Fibroblast of mammary gland (primary cell): ENCODE measurements at regions not wholly inside any gene's neighbourhood (a gene's known extent, or its start where the extent isn't known, plus 50 kb on each side); places are given as distances from the start of the nearest gene placed in this dataset.

ENCODE experiments used
- DNase-seq: peaks from one replicate; pipeline ENCODE4 v3.0.0-alpha.2; 2010; ENCODE audit warnings: low read depth
- H3K4me3 ChIP-seq: 2 replicates; pipeline ENCODE4 v1.5.1; 2011; ENCODE audit warnings: low read depth, mild to moderate bottlenecking, low read length, moderate library complexity; ENCODE audit not compliant: control insufficient read depth
- TF ChIP-seq, protein P1 (sequence below): conservative IDR thresholded peaks from 2 replicates; pipeline ENCODE4 v1.5.1; 2011; ENCODE audit warnings: low read depth, low read length, inconsistent platforms; ENCODE audit not compliant: control insufficient read depth, insufficient read depth

DNA sequence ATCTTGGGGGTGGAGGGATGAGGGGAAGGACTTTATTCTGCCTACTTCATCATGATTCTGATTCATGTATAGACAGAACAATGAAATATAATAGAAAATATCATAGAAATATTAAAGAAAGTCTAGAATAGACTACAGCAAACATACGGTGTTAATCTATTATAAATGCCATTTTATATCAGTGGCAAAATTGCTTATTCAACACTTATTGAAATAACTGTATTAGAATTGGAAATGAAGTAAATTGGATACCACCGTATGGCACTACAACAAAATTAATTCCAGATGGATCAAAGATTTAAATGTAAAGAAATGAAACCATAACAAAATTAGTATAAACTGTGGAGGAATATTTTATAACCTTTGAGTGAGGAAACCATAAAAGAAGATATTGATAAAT, 213.3 kb upstream of the CTAGE1 start:
- no peak for DNase-seq
- H3K4me3 ChIP-seq, result no peak overlapping the region
- TF ChIP-seq, protein P1, sequence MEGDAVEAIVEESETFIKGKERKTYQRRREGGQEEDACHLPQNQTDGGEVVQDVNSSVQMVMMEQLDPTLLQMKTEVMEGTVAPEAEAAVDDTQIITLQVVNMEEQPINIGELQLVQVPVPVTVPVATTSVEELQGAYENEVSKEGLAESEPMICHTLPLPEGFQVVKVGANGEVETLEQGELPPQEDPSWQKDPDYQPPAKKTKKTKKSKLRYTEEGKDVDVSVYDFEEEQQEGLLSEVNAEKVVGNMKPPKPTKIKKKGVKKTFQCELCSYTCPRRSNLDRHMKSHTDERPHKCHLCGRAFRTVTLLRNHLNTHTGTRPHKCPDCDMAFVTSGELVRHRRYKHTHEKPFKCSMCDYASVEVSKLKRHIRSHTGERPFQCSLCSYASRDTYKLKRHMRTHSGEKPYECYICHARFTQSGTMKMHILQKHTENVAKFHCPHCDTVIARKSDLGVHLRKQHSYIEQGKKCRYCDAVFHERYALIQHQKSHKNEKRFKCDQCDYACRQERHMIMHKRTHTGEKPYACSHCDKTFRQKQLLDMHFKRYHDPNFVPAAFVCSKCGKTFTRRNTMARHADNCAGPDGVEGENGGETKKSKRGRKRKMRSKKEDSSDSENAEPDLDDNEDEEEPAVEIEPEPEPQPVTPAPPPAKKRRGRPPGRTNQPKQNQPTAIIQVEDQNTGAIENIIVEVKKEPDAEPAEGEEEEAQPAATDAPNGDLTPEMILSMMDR, result no peak

DNA sequence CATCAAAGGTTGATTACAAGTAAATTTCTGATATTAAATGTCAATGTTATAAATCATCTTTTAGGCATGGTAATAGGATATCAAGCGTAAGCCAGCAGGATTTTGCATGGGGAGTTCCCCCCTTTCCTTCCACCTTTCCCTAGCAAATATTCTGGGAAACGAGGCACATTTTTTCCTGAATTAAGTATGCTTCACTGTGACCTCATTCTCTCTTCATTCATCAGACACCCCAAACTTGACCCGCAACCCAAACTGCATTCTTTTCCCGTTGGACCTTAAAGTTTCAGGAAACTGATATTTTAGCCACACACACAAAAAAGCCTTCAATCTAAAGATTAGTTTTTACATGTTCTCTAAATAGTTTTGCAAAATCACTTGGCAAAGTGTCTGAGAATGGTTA, 214.5 kb upstream of the CTAGE1 start:
- TF ChIP-seq, protein P1, result no peak
- DNase-seq, result no peak
- no peak overlapping the region for H3K4me3 ChIP-seq

DNA sequence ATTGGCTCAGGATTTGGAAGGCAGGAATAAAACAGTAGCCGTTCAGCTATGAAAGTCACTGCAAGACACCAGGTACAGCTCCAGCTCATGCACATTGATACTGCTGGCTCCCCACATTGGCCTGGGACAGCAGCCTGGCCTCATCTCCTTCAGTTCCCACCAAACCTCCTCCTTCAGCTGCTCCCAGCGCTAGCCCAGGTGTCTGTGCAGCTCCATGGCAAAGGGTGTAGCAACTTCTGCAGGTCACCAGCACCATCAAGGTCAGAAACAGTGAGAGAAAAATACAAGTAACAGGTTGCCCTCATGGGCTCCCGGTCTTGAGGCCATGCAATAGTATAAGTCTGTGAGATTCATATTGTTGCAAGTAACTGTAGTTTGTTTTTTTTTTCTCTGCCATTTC, 216.7 kb upstream of the CTAGE1 start:
- H3K4me3 ChIP-seq, result no peak overlapping the region
- DNase-seq, result no peak
- TF ChIP-seq, protein P1, result no peak

DNA sequence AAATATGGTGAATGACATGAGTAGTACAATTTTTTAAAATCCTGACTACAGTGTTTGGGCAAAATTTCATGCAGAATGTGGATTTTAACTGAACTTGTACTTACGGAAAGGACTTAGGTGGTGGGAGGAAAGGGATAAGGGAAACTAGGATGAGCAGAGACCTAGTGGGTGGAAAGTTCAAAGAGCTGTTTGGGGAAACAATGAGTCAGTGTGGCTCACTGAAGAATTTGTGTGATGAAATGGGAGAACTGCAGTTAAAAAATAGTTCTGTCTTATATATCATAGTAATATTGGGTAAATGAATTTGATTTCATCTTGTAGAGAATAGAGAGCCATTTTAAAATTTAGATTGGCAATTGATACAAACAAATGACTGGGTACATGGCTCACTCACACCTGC, 220.1 kb upstream of the CTAGE1 start:
- H3K4me3 ChIP-seq, result no peak overlapping the region
- peak; percentile 93 for DNase-seq
- TF ChIP-seq, protein P1, result no peak

DNA sequence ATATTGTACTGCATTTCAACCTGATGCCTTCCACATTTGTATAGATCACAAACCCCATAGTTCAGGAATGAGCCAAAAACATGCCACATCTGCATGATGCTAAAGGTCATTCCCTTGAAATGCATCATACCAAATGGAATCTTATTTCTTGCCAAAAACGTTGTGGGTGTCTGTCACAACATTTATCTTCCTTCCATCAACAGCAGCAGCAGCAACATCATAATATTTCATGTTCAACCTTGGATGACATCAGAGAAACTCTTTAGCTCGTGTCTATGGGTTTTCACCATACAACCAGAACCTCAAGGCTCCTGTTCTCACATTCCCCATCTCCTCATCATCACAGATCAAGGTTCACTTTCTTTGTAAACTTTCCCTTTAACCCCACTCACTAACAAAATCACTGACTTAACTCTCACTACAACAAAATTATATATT, 221.3 kb upstream of the CTAGE1 start:
- no peak overlapping the region for H3K4me3 ChIP-seq
- TF ChIP-seq, protein P1, result no peak
- DNase-seq, result peak; percentile 96

DNA sequence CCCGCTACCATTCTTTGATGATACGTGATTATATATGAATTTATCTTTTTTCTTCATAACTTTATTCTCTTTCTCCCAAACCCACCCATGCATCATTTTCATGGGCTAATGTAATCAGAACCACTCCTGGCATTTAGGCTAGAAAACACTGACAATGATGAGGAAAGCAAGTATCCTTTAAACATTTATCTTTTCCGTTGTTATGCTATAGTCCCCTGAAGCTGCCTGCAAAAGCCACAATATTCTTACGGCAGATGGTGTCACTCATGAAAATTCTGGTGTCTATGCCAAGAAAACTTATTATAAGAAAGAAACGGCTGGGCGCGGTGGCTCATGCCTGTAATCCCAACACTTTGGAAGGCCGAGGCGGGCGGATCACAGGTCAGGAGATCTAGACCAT, 221.8 kb upstream of the CTAGE1 start:
- no peak overlapping the region for H3K4me3 ChIP-seq
- DNase-seq, result no peak
- TF ChIP-seq, protein P1, result no peak

DNA sequence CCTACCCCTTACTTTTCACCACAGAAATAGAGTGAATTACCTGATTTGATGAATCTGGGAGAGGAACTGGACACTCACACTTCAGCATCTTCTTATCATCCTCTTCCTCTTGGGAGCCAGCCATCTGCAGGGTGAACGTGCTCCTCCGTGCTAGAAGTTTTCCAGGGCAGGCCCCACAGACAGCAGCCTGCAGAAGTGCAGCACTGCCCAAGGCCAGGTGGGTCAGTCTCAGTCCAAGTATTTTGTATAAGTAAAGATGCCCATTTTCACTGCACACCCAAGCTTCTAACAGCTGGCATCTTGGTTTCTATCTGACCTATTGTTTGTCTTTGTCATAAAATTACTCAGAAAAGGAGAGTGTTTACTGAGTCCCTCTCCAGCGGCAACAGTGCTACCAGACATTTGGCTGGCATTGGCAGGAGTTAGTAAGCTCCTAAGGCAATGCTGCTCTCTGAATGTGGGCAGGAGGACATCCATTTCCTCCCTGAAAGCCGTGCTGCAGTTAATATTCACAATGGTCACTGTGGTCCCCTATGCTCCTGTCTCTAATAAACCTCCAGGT, 222.6 kb upstream of the CTAGE1 start:
- TF ChIP-seq, protein P1, result no peak
- no peak overlapping the region for H3K4me3 ChIP-seq
- no peak for DNase-seq
